ENCODE measurements at regions not wholly inside any gene's neighbourhood (a gene's known extent, or its start where the extent isn't known, plus 50 kb on each side); places are given as distances from the start of the nearest gene placed in this dataset.

- TF ChIP-seq CTCF (IDR thresholded peaks at IDR 0.05) (no peak), ZBTB43 (CRISPR knock-in tag; IDR thresholded peaks at IDR 0.05) (no peak), SP1 (CRISPR knock-in tag; conservative IDR thresholded peaks at IDR 0.05) (no peak), MXD4 (CRISPR knock-in tag; IDR thresholded peaks at IDR 0.05; ENCODE audit: borderline replicate concordance) (no peak), CREB1 (CRISPR knock-in tag; IDR thresholded peaks at IDR 0.05) (no peak), USF2 (CRISPR knock-in tag; IDR thresholded peaks at IDR 0.05) (no peak), STAT6 (CRISPR knock-in tag; conservative IDR thresholded peaks at IDR 0.05; ENCODE audit: low read depth) (no peak), ZNF423 (CRISPR knock-in tag; IDR thresholded peaks at IDR 0.05) (no peak), MAX (CRISPR knock-in tag; IDR thresholded peaks at IDR 0.05) (no peak), HMGXB4 (CRISPR knock-in tag; IDR thresholded peaks at IDR 0.05) (no peak), AFF4 (CRISPR knock-in tag; IDR thresholded peaks at IDR 0.05; ENCODE audit: borderline replicate concordance) (no peak), FOXP1 (CRISPR knock-in tag; IDR thresholded peaks at IDR 0.05; ENCODE audit: borderline replicate concordance) (no peak), MLX (CRISPR knock-in tag; IDR thresholded peaks at IDR 0.05) (no peak), GRHL2 (CRISPR knock-in tag; IDR thresholded peaks at IDR 0.05; ENCODE audit: insufficient replicate concordance, severe bottlenecking) (no peak)
These were observed 246.7 kb downstream of the TTC6 start for GRCh38 chr14:37842106-37842505.

All from WTC11 (cell line).